OCI-LY3 (cell line): ENCODE measurements at regions not wholly inside any gene's neighbourhood (a gene's known extent, or its start where the extent isn't known, plus 50 kb on each side); places are given as distances from the start of the nearest gene placed in this dataset.

Experiments used
- CTCF ChIP-seq: fragments of 200-600, 300-600 bp; sonication (generic); IDR thresholded peaks from 2 replicates; pipeline ENCODE4 v1.5.1; 2014; ENCODE audit warnings: antibody characterized with exemption, low read length, low read depth
- EZH2phosphoT487 ChIP-seq: fragments of 200-600 bp; shearing (Covaris generic); IDR thresholded peaks from 2 replicates; pipeline ENCODE4 v1.6.1; 2018; ENCODE audit warnings: antibody characterized with exemption, mixed run types, low read depth

- TF ChIP-seq CTCF: no peak
- TF ChIP-seq EZH2phosphoT487: no peak
Measured at GRCh38 chr18:75489493-75490190, 62.1 kb upstream of the SMIM21 start.
